IMR-90 (cell line): ENCODE measurements at regions not wholly inside any gene's neighbourhood (a gene's known extent, or its start where the extent isn't known, plus 50 kb on each side); places are given as distances from the start of the nearest gene placed in this dataset.

ENCODE experiments used
- ATAC-seq: fragments of 200-7000 bp; cut with Tn5 transposase; 2 replicates; pipeline ENCODE4 v1.9.1; 2020; ENCODE audit warnings: low read depth, mild to moderate bottlenecking, moderate library complexity
- BruUV-seq: library from RNA; stranded (reverse); fragments of 400-500 nt; replicated peaks from 2 replicates; lab custom pipeline; 2021; lab: Mats Ljungman, UMichigan
- CTCF ChIA-PET: fragments of 300-600 bp; formaldehyde crosslinking; extraction: SDS; loops from one replicate; lab custom pipeline; 2021; ENCODE audit warnings: antibody characterized with exemption; lab: Yijun Ruan, JAX
- POLR2A ChIA-PET: fragments of 300-600 bp; sonication (Branson Sonifier 250); formaldehyde crosslinking; loops from one replicate; lab custom pipeline; 2022; ENCODE audit warnings: antibody characterized with exemption; ENCODE audit not compliant: unreplicated experiment; lab: Charles Lee
- DNase-seq: peaks from one replicate; pipeline ENCODE4 v3.0.0; 2013
- H2AFZ ChIP-seq: replicated peaks from 2 replicates; pipeline ENCODE3; 2013; ENCODE audit warnings: low read length, mild to moderate bottlenecking; ENCODE audit not compliant: poor library complexity
- H2AK5ac ChIP-seq: 2 replicates; pipeline ENCODE4 v1.6.1; 2013; ENCODE audit warnings: low read depth, low read length, inconsistent platforms
- H2AK9ac ChIP-seq: replicated peaks from 2 replicates; pipeline ENCODE3; 2013; ENCODE audit warnings: mild to moderate bottlenecking, low read depth, low read length, moderate library complexity; ENCODE audit not compliant: poor library complexity
- H2BK120ac ChIP-seq: 2 replicates; pipeline ENCODE4 v1.6.1; 2013; ENCODE audit warnings: low read depth, low read length, inconsistent platforms
- H2BK15ac ChIP-seq: 3 replicates; pipeline ENCODE4 v1.6.1; 2013; ENCODE audit warnings: low read depth, low read length, inconsistent platforms
- H2BK20ac ChIP-seq: 2 replicates; pipeline ENCODE4 v1.6.1; 2013; ENCODE audit warnings: low read depth, mild to moderate bottlenecking, inconsistent platforms, low read length, moderate library complexity
- H2BK5ac ChIP-seq: 2 replicates; pipeline ENCODE4 v1.6.1; 2013; ENCODE audit warnings: mild to moderate bottlenecking, low read depth, low read length, inconsistent platforms; ENCODE audit not compliant: poor library complexity, severe bottlenecking
- H3K14ac ChIP-seq: replicated peaks from 2 replicates; pipeline ENCODE4 v1.6.1; 2013; ENCODE audit warnings: low read depth, low read length, inconsistent platforms
- H3K18ac ChIP-seq: 2 replicates; pipeline ENCODE4 v1.6.1; 2013; ENCODE audit warnings: low read depth, low read length, control low read depth
- H3K23ac ChIP-seq: 2 replicates; pipeline ENCODE4 v1.6.1; 2013; ENCODE audit warnings: low read depth, low read length, inconsistent platforms
- H3K27ac ChIP-seq: 2 replicates; pipeline ENCODE4 v1.5.1; 2013; ENCODE audit warnings: mild to moderate bottlenecking, control low read depth, low read length; ENCODE audit not compliant: insufficient read depth
- H3K27me3 ChIP-seq: 2 replicates; pipeline ENCODE4 v1.6.1; 2013; ENCODE audit warnings: low read length; ENCODE audit not compliant: control insufficient read depth, insufficient read depth
- H3K36me3 ChIP-seq: 2 replicates; pipeline ENCODE4 v1.6.1; 2013; ENCODE audit warnings: low read length, mixed read lengths; ENCODE audit not compliant: control insufficient read depth, insufficient read depth
- H3K4ac ChIP-seq: 2 replicates; pipeline ENCODE4 v1.6.1; 2013; ENCODE audit warnings: low read depth, low read length, inconsistent platforms
- H3K4me1 ChIP-seq: 2 replicates; pipeline ENCODE4 v1.6.1; 2013; ENCODE audit warnings: low read length, mixed read lengths; ENCODE audit not compliant: control insufficient read depth, insufficient read depth
- H3K4me2 ChIP-seq: 2 replicates; pipeline ENCODE4 v1.6.1; 2013; ENCODE audit warnings: low read depth, mild to moderate bottlenecking, control low read depth, low read length, moderate library complexity
- H3K4me3 ChIP-seq: 2 replicates; pipeline ENCODE4 v1.5.1; 2013; ENCODE audit warnings: low read depth, mild to moderate bottlenecking, control low read depth, low read length, moderate library complexity; ENCODE audit not compliant: insufficient read depth
- H3K56ac ChIP-seq: 2 replicates; pipeline ENCODE4 v1.6.1; 2013; ENCODE audit warnings: low read length, inconsistent platforms; ENCODE audit not compliant: insufficient read depth; ENCODE audit errors: extremely low read depth
- H3K79me1 ChIP-seq, 2 experiments: 2 replicates each; pipeline ENCODE4 v1.6.1; 2013; ENCODE audit warnings: low read length in 2 of 2, inconsistent platforms in 1 of 2, low read depth in 1 of 2
- H3K9ac ChIP-seq: 2 replicates; pipeline ENCODE4 v1.6.1; 2013; ENCODE audit warnings: low read depth, low read length, control low read depth
- H3K9me1 ChIP-seq: 2 replicates; pipeline ENCODE4 v1.6.1; 2013; ENCODE audit warnings: low read length, inconsistent platforms; ENCODE audit not compliant: insufficient read depth
- H3K9me3 ChIP-seq: 2 replicates; pipeline ENCODE4 v1.6.1; 2013; ENCODE audit warnings: low read length; ENCODE audit not compliant: control insufficient read depth, insufficient read depth
- H4K20me1 ChIP-seq: 2 replicates; pipeline ENCODE4 v1.6.1; 2013; ENCODE audit warnings: low read length, inconsistent platforms; ENCODE audit not compliant: insufficient read depth
- H4K5ac ChIP-seq: 2 replicates; pipeline ENCODE4 v1.6.1; 2013; ENCODE audit warnings: mild to moderate bottlenecking, low read depth, low read length, control low read depth
- H4K8ac ChIP-seq, 2 experiments: 2 replicates each; pipeline ENCODE4 v1.6.1; 2013; ENCODE audit warnings: low read depth in 2 of 2, low read length in 2 of 2, control low read depth in 1 of 2, inconsistent platforms in 1 of 2
- H4K91ac ChIP-seq: 2 replicates; pipeline ENCODE4 v1.6.1; 2013; ENCODE audit warnings: low read depth, low read length, inconsistent platforms; ENCODE audit not compliant: insufficient read depth
- CEBPB ChIP-seq: IDR thresholded peaks from 2 replicates; pipeline ENCODE4 v1.6.1; 2012; ENCODE audit warnings: low read depth, low read length, improper control_type of control experiment
- CHD1 ChIP-seq: IDR thresholded peaks from 2 replicates; pipeline ENCODE4 v1.6.1; 2012; ENCODE audit warnings: low read depth, low read length, improper control_type of control experiment
- MAFK ChIP-seq: IDR thresholded peaks from 2 replicates; pipeline ENCODE4 v1.6.1; 2012; ENCODE audit warnings: low read depth, low read length, improper control_type of control experiment
- MXI1 ChIP-seq: IDR thresholded peaks from 2 replicates; pipeline ENCODE4 v1.6.1; 2012; ENCODE audit warnings: low read depth, mild to moderate bottlenecking, low read length, moderate library complexity, borderline replicate concordance
- SMC3 ChIP-seq: fragments of 150-350 bp; IDR thresholded peaks from 2 replicates; pipeline ENCODE4 v1.6.1; 2016; ENCODE audit warnings: low read depth, mild to moderate bottlenecking, antibody characterized with exemption, low read length, moderate library complexity
- WGBS, 2 experiments: methylation state at CpG; one replicate each; pipeline versions ENCODE4 v1.1.5 to v1.1.7; 2013; ENCODE audit warnings: missing lambda C conversion rate in 2 of 2; ENCODE audit not compliant: insufficient read length in 1 of 2; ENCODE audit errors: extremely low coverage in 2 of 2; 5-methylcytosine and 5-hydroxymethylcytosine counted together
- dilution Hi-C: fragments of 300-500 bp; cut with HindIII; formaldehyde crosslinking; loops from one replicate; pipeline ENCODE4 v1.14.3; 2018; ENCODE audit warnings: low sequenced_read_pairs; ENCODE audit not compliant: unreplicated experiment
- in situ Hi-C: fragments of 300-500 bp; cut with MboI; formaldehyde crosslinking; loops from 3 replicates; pipeline ENCODE4 v1.14.3; 2019; ENCODE audit warnings: low sequenced_read_pairs, inconsistent platforms, mixed read lengths
- intact Hi-C: fragments of 100-400 bp; cut with micrococcal nuclease; formaldehyde crosslinking; loops from 2 replicates; pipeline ENCODE4 v1.10.0; 2022

DNA sequence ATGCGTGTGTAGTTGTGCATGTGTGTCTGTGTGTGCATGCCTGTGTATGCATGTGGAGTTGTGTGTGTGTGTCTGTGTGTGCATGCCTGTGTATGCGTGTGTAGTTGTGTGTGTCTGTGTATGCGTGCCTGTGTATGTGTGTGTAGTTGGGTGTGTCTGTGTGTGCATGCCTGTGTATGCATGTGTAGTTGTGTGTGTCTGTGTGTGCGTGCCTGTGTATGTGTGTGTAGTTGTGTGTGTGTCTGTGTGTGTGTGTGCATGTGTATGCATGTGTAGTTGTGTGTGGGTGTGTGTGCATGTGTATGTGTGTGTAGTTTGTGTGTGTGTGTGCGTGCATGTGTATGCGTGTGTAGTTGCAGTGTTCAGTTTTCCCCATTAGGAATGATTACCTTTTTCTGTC, 162.0 kb downstream of the URB2 start:
- no peak for DNase-seq

More for the DNA sequence above, 162.0 kb downstream of the URB2 start:
- Histone ChIP-seq H3K14ac (no peak overlapping the region), H3K9ac (no peak overlapping the region), H3K79me1 (no peaks in the 10 kb centered on the region), H3K9me3 (0 out of 2 replicates have a peak, but pooled peaks cover 2% of the 10 kb centered on the region), H3K27me3 (no peaks in the 10 kb centered on the region), H3K27ac (no peak overlapping the region), H2BK5ac (peak overlapping the region; percentile 58), H3K9me1 (no peaks in the 10 kb centered on the region), H3K56ac (no peak overlapping the region), H2BK20ac (no peak overlapping the region), H3K23ac (no peak overlapping the region), H3K4me2 (no peak overlapping the region), H4K91ac (no peak overlapping the region), H3K4me1 (no peaks in the 10 kb centered on the region), H2AFZ (no peak overlapping the region), H3K4me3 (no peak overlapping the region), H4K8ac (no peak overlapping the region), H4K20me1 (no peaks in the 10 kb centered on the region), H2BK120ac (no peak overlapping the region), H3K4ac (no peak overlapping the region), H2AK5ac (no peak overlapping the region), H2AK9ac (no peak overlapping the region), H4K5ac (no peak overlapping the region), H2BK15ac (no peak overlapping the region), H3K18ac (no peak overlapping the region), H3K36me3 (no peaks in the 10 kb centered on the region)
- ChIA-PET CTCF (no interaction called here), POLR2A (no interaction called here)
- intact Hi-C loops, result no loop called here
- TF ChIP-seq MAFK, result no peak
- TF ChIP-seq CEBPB, result no peak
- TF ChIP-seq MXI1, result no peak
- TF ChIP-seq SMC3, result no peak
- no peak for TF ChIP-seq CHD1
- 67% methylated on average over 3 of the region's 6 CpGs; no CpG with 5 or more reads in 1 of the 2 experiments for WGBS, 2 experiments
- dilution Hi-C loops, result no loop called here
- no TSS peak for BruUV-seq
- in situ Hi-C loops, result no loop called here
- ATAC-seq, result no peak
